Subcutaneous abdominal adipose tissue (tissue), 5 donors: ENCODE measurements at regions not wholly inside any gene's neighbourhood (a gene's known extent, or its start where the extent isn't known, plus 50 kb on each side); places are given as distances from the start of the nearest gene placed in this dataset.
A peak's percentile ranks its signal among the peaks of the same experiment; 100 is the strongest.
"Not testable (repeated sequence)": the region's sequence is repeated elsewhere in the genome, so short reads cannot be mapped to it uniquely, and the experiment has no call there.

Source experiments
- H3K27ac ChIP-seq: one replicate; pipeline ENCODE4 v1.7.0; 2013; ENCODE audit warnings: low read depth, mild to moderate bottlenecking, inconsistent platforms, low read length, moderate library complexity
- H3K27me3 ChIP-seq, 5 donors: one replicate each; pipeline ENCODE4 v1.7.0; 2013; ENCODE audit warnings: low read length in 5 of 5, inconsistent platforms in 1 of 5; ENCODE audit not compliant: control insufficient read depth in 5 of 5, insufficient read depth in 4 of 5
- H3K36me3 ChIP-seq, 5 donors: one replicate each; pipeline ENCODE4 v1.7.0; 2013; ENCODE audit warnings: low read length in 5 of 5; ENCODE audit not compliant: control insufficient read depth in 5 of 5, insufficient read depth in 5 of 5
- H3K4me1 ChIP-seq, 5 donors: one replicate each; pipeline ENCODE4 v1.7.0; 2013; ENCODE audit warnings: low read length in 5 of 5, mild to moderate bottlenecking in 3 of 5, moderate library complexity in 1 of 5; ENCODE audit not compliant: control insufficient read depth in 5 of 5, insufficient read depth in 5 of 5
- H3K4me3 ChIP-seq, 5 donors: one replicate each; pipeline ENCODE4 v1.7.0; 2013; ENCODE audit warnings: low read length in 5 of 5, low read depth in 1 of 5
- H3K9ac ChIP-seq, 5 donors: one replicate each; pipeline ENCODE4 v1.7.0; 2013; ENCODE audit warnings: low read length in 5 of 5, mild to moderate bottlenecking in 4 of 5, moderate library complexity in 3 of 5
- H3K9me3 ChIP-seq, 5 donors: one replicate each; pipeline ENCODE4 v1.7.0; 2013; ENCODE audit warnings: low read length in 5 of 5; ENCODE audit not compliant: control insufficient read depth in 5 of 5
- donor health status: healthy.
- donor health status: healthy.
- donor health status: healthy.
- donor health status: healthy.
- donor health status: healthy.

DNA sequence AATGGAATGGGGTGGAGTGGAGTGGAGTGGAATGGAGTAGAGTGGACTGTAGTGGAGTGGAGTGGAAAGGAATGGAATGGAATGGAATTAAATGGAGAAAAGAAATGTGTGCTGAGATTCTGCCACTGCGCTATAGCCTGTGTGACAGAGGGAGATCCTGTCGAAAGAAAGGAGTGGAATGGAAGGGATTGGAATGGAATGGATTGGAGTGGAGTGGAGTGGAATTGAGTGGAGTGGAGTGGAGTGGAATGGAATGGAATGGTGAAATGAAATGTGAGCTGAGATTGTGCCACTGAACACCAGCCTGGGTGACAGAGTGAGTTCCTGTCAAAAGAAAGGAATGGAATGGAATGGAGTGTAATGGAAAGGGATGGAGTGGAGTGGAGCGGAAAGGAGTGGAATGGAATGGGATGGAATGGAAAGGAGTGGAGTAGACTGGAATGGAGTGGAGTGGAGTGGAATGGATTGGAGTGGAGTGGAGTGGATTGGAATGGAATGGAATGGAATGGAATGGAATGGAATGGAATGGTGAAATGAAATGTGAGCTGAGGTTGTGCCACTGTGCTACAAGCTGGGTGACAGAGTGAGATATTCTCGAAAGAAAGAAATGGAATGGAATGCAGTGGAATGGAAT, 603.3 kb downstream of the TP53TG3F start:
- H3K27me3 ChIP-seq, result not testable (repeated sequence)
- H3K9me3 ChIP-seq, result peaks cover 0 to 44% (median 40%) of the 10 kb centered on the region in 5 donors

DNA sequence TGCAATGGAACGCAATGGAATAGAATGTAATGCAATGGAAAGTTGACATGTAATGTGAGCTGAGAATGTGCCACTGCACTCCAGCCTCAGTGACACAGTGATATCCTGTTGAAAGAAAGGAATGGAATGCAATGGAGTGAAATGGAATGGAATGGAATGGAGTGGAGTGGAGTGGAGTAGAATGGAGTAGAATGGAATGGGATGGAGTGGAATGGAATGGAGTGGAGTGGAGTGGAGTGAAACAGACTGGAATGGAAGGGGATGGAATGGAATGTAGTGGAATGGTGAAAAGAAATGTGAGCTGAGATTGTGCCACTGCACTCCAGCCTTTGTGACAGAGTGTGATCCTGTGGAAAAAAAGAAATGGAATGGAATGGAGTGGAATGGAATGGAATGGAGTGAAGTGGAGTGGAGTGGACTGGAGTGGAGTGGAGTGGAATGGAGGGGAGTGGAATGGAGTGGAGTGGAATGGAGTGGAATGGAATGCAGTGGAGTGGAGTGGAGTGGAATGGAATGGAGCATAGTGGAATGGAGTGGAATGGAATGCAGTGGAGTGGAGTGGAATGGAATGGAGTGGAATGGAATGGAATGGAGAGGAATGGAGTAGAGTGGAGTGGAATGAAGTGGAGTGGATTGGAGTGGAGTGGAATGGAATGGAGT, 604.2 kb downstream of the TP53TG3F start:
- not testable (repeated sequence) for H3K36me3 ChIP-seq, H3K27me3 ChIP-seq, H3K9ac ChIP-seq, H3K27ac ChIP-seq, H3K4me1 ChIP-seq
- Histone ChIP-seq H3K9me3 (peaks cover 0 to 48% (median 40%) of the 10 kb centered on the region in 5 donors), H3K4me3 (peak overlapping the region in 3 of 5 donors; percentile 2 to 41 (median 3))

More for the DNA sequence above, 603.3 kb downstream of the TP53TG3F start:
- peak overlapping the region in 3 of 5 donors; percentile 10 to 28 (median 20) for H3K4me3 ChIP-seq
- H3K36me3 ChIP-seq, H3K9ac ChIP-seq, H3K27ac ChIP-seq, H3K4me1 ChIP-seq: not testable (repeated sequence)

DNA sequence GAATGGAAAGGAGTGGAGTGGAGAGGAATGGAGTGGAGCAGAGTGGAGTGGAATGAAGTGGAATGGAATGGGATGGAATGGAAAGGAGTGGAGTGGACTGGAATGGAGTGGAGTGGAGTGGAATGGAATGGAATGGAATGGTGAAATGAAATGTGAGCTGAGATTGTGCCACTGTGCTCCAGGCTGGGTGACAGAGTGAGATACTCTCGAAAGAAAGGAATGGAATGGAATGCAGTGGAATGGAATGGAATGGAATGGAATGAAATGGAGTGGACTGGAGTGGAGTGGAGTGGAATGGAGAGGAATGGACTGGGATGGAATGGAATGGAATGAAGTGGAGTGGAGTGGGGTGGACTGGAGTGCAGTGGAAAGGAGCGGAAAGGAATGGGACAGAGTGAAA, 605.2 kb downstream of the TP53TG3F start:
- H3K9ac ChIP-seq, H3K27ac ChIP-seq, H3K4me1 ChIP-seq, H3K36me3 ChIP-seq, H3K27me3 ChIP-seq: not testable (repeated sequence)
- Histone ChIP-seq H3K9me3 (peaks cover 3 to 53% (median 40%) of the 10 kb centered on the region in 5 donors), H3K4me3 (peak overlapping the region in 4 of 5 donors; percentile 2 to 48 (median 23))

DNA sequence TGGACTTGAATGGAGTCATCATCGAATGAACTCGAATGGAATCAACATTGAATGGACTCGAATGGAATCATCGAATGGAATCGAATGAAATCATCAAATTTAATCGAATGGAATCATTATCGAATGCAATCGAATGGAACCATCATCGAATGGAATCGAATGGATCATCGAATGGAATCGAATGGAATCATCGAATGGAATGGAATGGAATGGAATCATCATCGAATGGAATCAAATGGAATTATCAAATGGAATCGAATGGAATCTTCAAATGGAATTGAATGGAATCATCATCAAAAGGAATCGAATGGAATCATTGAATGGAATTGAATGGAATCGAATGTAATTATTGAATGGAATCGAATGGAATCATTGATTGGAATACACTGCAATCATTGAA, 610.3 kb downstream of the TP53TG3F start:
- H3K27ac ChIP-seq, H3K9ac ChIP-seq, H3K36me3 ChIP-seq, H3K4me3 ChIP-seq, H3K4me1 ChIP-seq, H3K27me3 ChIP-seq: not testable (repeated sequence)
- peaks cover 6 to 48% (median 26%) of the 10 kb centered on the region in 5 donors for H3K9me3 ChIP-seq

DNA sequence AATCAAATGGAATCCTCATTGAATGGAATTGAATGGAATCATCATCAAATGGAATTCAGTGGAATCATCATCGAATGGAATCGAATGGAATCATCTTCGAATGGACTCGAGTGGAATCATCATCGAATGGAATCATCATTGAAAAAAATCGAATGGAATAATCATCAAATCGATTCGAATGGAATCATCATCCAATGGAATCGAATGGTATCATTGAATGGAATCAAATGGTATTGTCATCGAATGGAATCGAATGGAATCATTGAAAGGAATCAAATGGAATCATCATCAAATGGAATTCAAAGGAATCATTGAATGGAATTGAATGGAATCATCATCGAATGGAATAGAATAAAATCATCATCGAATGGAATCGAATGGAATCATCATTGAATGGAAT, 619.3 kb downstream of the TP53TG3F start:
- peaks cover 3 to 94% (median 40%) of the 10 kb centered on the region in 5 donors for H3K9me3 ChIP-seq
- no peak overlapping the region for H3K4me3 ChIP-seq
- H3K36me3 ChIP-seq, result no peaks in the 10 kb centered on the region
- H3K27ac ChIP-seq, result no peak overlapping the region
- no peaks in the 10 kb centered on the region for H3K4me1 ChIP-seq
- no peaks in the 10 kb centered on the region for H3K27me3 ChIP-seq
- H3K9ac ChIP-seq, result no peak overlapping the region

DNA sequence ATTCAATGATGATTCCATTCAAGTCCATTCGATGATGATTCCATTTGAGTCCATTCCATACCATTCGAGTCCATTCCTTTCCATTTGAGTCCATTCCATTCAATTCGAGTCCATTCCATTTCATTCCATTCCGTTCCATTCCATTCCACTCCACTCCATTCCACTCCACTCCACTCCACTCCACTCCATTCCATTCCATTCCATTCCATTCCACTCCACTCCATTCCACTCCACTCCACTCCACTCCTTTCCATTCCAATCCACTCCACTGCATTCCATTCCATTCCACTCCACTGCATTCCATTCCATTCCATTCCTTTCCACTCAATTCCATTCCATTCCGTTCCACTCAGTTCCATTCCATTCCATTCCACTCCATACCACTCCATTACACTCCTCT, 625.6 kb downstream of the TP53TG3F start:
- H3K27ac ChIP-seq, H3K4me1 ChIP-seq, H3K9ac ChIP-seq, H3K36me3 ChIP-seq, H3K27me3 ChIP-seq: not testable (repeated sequence)
- Histone ChIP-seq H3K4me3 (peak overlapping the region in 2 of 5 donors; percentile 29 to 31), H3K9me3 (peaks cover 12 to 96% (median 50%) of the 10 kb centered on the region in 5 donors)

DNA sequence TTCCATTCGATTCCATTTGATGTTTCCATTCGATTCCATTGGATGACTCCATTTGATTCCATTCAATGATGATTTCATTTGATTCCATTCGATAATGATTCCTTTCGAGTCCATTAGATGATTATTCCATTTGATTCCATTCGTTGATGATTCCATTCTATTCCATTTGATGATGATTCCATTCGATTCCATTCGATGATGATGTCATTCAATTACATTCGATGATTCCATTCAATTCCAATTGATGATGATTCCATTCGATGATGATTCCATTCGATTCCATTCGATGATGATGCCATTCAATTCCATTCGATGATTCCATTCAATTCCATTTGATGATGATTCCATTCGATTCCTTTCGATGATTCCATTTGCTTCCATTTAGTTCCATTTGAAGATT, 635.6 kb downstream of the TP53TG3F start:
- not testable (repeated sequence) for H3K36me3 ChIP-seq, H3K27ac ChIP-seq, H3K4me1 ChIP-seq, H3K27me3 ChIP-seq, H3K4me3 ChIP-seq, H3K9ac ChIP-seq
- H3K9me3 ChIP-seq, result peaks cover 22 to 84% (median 52%) of the 10 kb centered on the region in 5 donors

DNA sequence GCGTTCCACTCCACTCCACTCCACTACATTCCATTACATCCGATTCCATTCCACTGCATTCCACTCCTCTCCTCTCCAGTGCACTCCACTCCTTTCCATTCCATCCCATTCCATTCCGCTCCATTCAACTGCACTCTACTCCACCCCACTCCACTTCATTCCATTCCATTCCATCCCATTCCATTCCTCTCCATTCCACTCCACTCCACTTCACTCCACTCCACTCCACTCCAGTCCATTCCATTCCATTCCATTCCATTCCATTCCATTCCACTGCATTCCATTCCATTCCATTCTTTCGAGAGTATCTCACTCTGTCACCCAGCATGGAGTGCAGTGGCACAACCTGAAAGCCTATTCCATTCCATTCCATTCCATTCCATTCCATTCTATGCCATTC, 637.5 kb downstream of the TP53TG3F start:
- H3K27me3 ChIP-seq, H3K36me3 ChIP-seq, H3K4me1 ChIP-seq, H3K27ac ChIP-seq, H3K9ac ChIP-seq: not testable (repeated sequence)
- Histone ChIP-seq H3K9me3 (peaks cover 16 to 67% (median 45%) of the 10 kb centered on the region in 5 donors), H3K4me3 (peak overlapping the region in 3 of 5 donors; percentile 1 to 54 (median 27))

DNA sequence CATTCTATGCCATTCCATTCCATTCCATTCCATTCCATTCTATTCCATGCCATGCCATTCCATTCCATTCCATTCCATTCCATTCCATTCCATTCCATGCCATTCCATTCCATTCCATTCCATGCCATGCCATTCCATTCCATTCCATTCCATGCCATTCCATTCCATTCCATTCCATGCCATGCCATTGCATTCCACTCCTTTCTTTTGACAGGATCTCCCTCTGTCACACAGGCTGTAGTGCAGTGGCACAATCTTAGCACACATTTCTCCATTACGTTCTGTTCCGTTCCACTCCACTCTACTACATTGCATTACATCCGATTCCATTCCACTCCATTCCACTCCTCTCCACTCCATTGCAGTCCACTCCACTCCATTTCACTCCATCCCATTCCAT, 637.9 kb downstream of the TP53TG3F start:
- H3K9ac ChIP-seq, H3K27me3 ChIP-seq, H3K27ac ChIP-seq, H3K4me1 ChIP-seq, H3K36me3 ChIP-seq: not testable (repeated sequence)
- Histone ChIP-seq H3K9me3 (peaks cover 14 to 67% (median 45%) of the 10 kb centered on the region in 5 donors), H3K4me3 (peak overlapping the region in 3 of 5 donors; percentile 1 to 54 (median 27))

DNA sequence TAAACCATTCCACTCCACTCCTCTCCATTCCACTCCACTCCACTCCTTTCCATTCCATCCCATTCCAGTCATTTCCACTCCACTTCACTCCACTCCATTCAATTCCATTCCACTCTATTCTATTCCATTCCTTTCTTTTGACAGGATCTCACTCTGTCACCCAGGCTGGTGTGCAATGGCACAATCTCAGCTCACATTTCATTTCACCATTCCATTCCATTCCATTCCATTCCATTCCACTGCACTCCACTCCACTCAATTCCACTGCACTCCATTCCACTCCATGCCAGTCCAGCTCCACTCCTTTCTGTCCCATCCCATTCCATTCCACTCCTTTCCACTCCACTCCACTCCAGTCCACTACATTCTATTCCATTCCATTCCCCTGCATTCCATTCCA, 638.6 kb downstream of the TP53TG3F start:
- not testable (repeated sequence) for H3K4me1 ChIP-seq, H3K36me3 ChIP-seq, H3K27me3 ChIP-seq, H3K9ac ChIP-seq, H3K27ac ChIP-seq
- peaks cover 13 to 60% (median 45%) of the 10 kb centered on the region in 5 donors for H3K9me3 ChIP-seq
- peak overlapping the region in 3 of 5 donors; percentile 20 to 54 (median 24) for H3K4me3 ChIP-seq
